ENCODE measurements at regions not wholly inside any gene's neighbourhood (a gene's known extent, or its start where the extent isn't known, plus 50 kb on each side); places are given as distances from the start of the nearest gene placed in this dataset.
A peak's percentile ranks its signal among the peaks of the same experiment; 100 is the strongest.

DNA sequence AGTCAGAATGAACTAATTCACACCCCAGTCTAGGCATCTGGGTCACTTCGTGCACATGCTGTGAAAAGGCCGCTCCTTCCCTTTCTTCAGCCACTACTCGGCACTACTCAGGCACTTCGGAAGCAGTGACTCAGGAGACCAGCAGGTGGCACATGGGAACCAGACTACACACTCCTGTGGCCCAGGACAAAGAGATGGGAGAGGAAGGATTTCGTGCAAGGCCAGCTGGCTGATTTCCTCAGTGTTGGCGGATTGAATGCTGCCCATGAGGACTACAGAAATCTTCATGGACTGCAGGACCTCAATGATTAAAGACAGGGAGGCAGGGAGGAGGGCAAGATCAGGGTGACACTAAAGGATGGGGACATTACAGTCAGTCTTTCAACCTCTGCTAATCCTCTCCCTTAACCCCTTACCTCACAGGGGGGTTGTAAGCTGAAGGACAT, 117.8 kb upstream of the SPACA1 start (continued):
- TF ChIP-seq, protein P1, sequence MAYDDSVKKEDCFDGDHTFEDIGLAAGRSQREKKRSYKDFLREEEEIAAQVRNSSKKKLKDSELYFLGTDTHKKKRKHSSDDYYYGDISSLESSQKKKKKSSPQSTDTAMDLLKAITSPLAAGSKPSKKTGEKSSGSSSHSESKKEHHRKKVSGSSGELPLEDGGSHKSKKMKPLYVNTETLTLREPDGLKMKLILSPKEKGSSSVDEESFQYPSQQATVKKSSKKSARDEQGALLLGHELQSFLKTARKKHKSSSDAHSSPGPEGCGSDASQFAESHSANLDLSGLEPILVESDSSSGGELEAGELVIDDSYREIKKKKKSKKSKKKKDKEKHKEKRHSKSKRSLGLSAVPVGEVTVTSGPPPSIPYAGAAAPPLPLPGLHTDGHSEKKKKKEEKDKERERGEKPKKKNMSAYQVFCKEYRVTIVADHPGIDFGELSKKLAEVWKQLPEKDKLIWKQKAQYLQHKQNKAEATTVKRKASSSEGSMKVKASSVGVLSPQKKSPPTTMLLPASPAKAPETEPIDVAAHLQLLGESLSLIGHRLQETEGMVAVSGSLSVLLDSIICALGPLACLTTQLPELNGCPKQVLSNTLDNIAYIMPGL (CRISPR knock-in tag; IDR thresholded peaks at IDR 0.05; ENCODE audit: borderline replicate concordance in 1 of 2, low read depth in 1 of 2) = peak; percentile 27 to 84; a peak in 3 of 4 replicates
- peak; percentile 65 for TF ChIP-seq XRCC5 (optimal IDR thresholded peaks at IDR 0.05; ENCODE audit: low read length)
- TF ChIP-seq, protein P2, sequence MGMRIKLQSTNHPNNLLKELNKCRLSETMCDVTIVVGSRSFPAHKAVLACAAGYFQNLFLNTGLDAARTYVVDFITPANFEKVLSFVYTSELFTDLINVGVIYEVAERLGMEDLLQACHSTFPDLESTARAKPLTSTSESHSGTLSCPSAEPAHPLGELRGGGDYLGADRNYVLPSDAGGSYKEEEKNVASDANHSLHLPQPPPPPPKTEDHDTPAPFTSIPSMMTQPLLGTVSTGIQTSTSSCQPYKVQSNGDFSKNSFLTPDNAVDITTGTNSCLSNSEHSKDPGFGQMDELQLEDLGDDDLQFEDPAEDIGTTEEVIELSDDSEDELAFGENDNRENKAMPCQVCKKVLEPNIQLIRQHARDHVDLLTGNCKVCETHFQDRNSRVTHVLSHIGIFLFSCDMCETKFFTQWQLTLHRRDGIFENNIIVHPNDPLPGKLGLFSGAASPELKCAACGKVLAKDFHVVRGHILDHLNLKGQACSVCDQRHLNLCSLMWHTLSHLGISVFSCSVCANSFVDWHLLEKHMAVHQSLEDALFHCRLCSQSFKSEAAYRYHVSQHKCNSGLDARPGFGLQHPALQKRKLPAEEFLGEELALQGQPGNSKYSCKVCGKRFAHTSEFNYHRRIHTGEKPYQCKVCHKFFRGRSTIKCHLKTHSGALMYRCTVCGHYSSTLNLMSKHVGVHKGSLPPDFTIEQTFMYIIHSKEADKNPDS (CRISPR knock-in tag; IDR thresholded peaks at IDR 0.05) = no peak
- TF ChIP-seq RFX3 (CRISPR knock-in tag; IDR thresholded peaks at IDR 0.05) = no peak
- no peak for TF ChIP-seq HES4 (CRISPR knock-in tag; IDR thresholded peaks at IDR 0.05; ENCODE audit: borderline replicate concordance)
- 0 out of 2 replicates have a peak, but pooled peaks have one; percentile 22 for TF ChIP-seq GATAD1 (CRISPR knock-in tag; IDR thresholded peaks at IDR 0.05)
- TF ChIP-seq, protein P3, sequence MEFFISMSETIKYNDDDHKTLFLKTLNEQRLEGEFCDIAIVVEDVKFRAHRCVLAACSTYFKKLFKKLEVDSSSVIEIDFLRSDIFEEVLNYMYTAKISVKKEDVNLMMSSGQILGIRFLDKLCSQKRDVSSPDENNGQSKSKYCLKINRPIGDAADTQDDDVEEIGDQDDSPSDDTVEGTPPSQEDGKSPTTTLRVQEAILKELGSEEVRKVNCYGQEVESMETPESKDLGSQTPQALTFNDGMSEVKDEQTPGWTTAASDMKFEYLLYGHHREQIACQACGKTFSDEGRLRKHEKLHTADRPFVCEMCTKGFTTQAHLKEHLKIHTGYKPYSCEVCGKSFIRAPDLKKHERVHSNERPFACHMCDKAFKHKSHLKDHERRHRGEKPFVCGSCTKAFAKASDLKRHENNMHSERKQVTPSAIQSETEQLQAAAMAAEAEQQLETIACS (CRISPR knock-in tag; IDR thresholded peaks at IDR 0.05) = no peak
- no peak for TF ChIP-seq RFX5 (IDR thresholded peaks at IDR 0.05; ENCODE audit: low read depth, low read length)
- TF ChIP-seq, protein P4, sequence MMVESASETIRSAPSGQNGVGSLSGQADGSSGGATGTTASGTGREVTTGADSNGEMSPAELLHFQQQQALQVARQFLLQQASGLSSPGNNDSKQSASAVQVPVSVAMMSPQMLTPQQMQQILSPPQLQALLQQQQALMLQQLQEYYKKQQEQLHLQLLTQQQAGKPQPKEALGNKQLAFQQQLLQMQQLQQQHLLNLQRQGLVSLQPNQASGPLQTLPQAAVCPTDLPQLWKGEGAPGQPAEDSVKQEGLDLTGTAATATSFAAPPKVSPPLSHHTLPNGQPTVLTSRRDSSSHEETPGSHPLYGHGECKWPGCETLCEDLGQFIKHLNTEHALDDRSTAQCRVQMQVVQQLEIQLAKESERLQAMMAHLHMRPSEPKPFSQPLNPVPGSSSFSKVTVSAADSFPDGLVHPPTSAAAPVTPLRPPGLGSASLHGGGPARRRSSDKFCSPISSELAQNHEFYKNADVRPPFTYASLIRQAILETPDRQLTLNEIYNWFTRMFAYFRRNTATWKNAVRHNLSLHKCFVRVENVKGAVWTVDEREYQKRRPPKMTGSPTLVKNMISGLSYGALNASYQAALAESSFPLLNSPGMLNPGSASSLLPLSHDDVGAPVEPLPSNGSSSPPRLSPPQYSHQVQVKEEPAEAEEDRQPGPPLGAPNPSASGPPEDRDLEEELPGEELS (CRISPR knock-in tag; IDR thresholded peaks at IDR 0.05) = no peak
- TF ChIP-seq MAFK (conservative IDR thresholded peaks at IDR 0.05 in 1 of 2, IDR thresholded peaks at IDR 0.05 in 1 of 2; ENCODE audit: low read length in 2 of 2) = no peak
- no peak for TF ChIP-seq ZNF224 (CRISPR knock-in tag; IDR thresholded peaks at IDR 0.05)
- no peak for TF ChIP-seq ZSCAN21 (CRISPR knock-in tag; IDR thresholded peaks at IDR 0.05; ENCODE audit: borderline replicate concordance)
- no peak for TF ChIP-seq ZNF562 (CRISPR knock-in tag; IDR thresholded peaks at IDR 0.05; ENCODE audit: borderline replicate concordance)
- no peak for TF ChIP-seq FOXK2 (IDR thresholded peaks at IDR 0.05)
- TF ChIP-seq, protein P5, sequence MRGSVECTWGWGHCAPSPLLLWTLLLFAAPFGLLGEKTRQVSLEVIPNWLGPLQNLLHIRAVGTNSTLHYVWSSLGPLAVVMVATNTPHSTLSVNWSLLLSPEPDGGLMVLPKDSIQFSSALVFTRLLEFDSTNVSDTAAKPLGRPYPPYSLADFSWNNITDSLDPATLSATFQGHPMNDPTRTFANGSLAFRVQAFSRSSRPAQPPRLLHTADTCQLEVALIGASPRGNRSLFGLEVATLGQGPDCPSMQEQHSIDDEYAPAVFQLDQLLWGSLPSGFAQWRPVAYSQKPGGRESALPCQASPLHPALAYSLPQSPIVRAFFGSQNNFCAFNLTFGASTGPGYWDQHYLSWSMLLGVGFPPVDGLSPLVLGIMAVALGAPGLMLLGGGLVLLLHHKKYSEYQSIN (CRISPR knock-in tag; IDR thresholded peaks at IDR 0.05; ENCODE audit: borderline replicate concordance) = no peak
- TF ChIP-seq NRL (CRISPR knock-in tag; IDR thresholded peaks at IDR 0.05; ENCODE audit: borderline replicate concordance) = no peak
- TF ChIP-seq RFXAP (CRISPR knock-in tag; IDR thresholded peaks at IDR 0.05; ENCODE audit: borderline replicate concordance) = no peak
